OCI-LY1 (cell line): ENCODE measurements at regions not wholly inside any gene's neighbourhood (a gene's known extent, or its start where the extent isn't known, plus 50 kb on each side); places are given as distances from the start of the nearest gene placed in this dataset.

Experiments used
- CTCF ChIP-seq: fragments of 200-600 bp; sonication (generic), shearing (Covaris generic); IDR thresholded peaks from 2 replicates; pipeline ENCODE4 v1.5.1; 2017; ENCODE audit warnings: mild to moderate bottlenecking, antibody characterized with exemption, low read length, moderate library complexity, mixed read lengths
- EZH2 ChIP-seq: fragments of 200-600 bp; sonication (generic), shearing (Covaris generic); IDR thresholded peaks from 2 replicates; pipeline ENCODE4 v1.8.0; 2017; ENCODE audit warnings: borderline replicate concordance, mixed run types, mild to moderate bottlenecking, antibody characterized with exemption, low read length, moderate library complexity, mixed read lengths

DNA sequence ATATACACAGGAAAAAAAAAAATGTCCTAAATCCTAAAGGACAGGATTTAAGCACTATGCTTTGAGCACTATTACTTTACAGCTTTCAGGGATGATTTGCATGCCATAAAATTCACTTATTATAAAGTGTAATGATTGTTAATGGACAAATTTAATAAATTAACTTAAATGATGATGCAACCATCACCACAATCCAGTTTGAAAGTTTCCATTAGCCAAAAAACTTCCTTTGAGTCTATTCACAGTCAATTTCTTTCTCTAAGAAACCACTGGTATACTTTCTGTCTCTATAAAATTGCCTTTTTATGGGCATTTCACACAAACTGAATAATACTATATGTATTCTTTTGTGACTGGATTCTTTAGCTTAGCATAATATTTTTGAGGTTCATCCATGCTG, 111.1 kb upstream of the RIOK3 start:
- TF ChIP-seq CTCF (no peak), EZH2 (no peak)
